ENCODE measurements at regions not wholly inside any gene's neighbourhood (a gene's known extent, or its start where the extent isn't known, plus 50 kb on each side); places are given as distances from the start of the nearest gene placed in this dataset.

- TF ChIP-seq, protein P1, sequence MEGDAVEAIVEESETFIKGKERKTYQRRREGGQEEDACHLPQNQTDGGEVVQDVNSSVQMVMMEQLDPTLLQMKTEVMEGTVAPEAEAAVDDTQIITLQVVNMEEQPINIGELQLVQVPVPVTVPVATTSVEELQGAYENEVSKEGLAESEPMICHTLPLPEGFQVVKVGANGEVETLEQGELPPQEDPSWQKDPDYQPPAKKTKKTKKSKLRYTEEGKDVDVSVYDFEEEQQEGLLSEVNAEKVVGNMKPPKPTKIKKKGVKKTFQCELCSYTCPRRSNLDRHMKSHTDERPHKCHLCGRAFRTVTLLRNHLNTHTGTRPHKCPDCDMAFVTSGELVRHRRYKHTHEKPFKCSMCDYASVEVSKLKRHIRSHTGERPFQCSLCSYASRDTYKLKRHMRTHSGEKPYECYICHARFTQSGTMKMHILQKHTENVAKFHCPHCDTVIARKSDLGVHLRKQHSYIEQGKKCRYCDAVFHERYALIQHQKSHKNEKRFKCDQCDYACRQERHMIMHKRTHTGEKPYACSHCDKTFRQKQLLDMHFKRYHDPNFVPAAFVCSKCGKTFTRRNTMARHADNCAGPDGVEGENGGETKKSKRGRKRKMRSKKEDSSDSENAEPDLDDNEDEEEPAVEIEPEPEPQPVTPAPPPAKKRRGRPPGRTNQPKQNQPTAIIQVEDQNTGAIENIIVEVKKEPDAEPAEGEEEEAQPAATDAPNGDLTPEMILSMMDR (IDR thresholded peaks at IDR 0.05), result no peak
- no peak for TF ChIP-seq POLR2AphosphoS5 (IDR thresholded peaks at IDR 0.05; ENCODE audit: insufficient read depth in 1 of 2, low read depth in 1 of 2)
Observed at GRCh38 chr3:11915621-11916424, 69.1 kb upstream of the TAMM41 start.
